ENCODE measurements at regions not wholly inside any gene's neighbourhood (a gene's known extent, or its start where the extent isn't known, plus 50 kb on each side); places are given as distances from the start of the nearest gene placed in this dataset.

DNA sequence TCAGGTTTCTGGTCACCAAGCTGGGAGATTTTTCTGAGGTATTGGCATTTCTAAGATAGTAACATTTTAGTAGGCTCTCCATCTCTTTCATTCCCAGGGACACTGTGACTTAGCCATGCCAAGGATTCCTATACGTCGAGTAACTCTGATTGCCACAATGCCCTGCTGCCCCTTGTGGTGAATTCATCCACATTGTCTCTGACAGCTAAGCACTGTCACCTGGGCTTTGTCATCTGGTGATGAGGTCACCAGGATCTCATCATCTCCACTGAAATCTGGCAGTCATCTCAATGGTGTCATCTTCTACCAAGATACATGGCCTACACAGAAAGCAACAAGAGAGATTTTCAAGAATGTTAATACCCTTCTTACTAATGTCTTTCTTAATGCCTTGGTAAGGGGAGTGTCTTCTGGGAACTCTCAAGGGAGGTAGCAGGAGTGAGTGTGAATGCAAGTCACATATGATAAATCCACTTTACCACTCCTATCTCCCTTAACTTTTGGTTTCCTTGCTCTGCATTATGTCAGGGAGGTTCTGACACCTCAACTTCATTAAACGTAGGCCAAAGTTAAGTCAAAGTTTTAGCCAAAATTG is 246.7 kb downstream of the CD109 start:
- no peak for TF ChIP-seq EZH2 (IDR thresholded peaks at IDR 0.05; ENCODE audit: insufficient read depth, low read length)
- TF ChIP-seq, protein P1, sequence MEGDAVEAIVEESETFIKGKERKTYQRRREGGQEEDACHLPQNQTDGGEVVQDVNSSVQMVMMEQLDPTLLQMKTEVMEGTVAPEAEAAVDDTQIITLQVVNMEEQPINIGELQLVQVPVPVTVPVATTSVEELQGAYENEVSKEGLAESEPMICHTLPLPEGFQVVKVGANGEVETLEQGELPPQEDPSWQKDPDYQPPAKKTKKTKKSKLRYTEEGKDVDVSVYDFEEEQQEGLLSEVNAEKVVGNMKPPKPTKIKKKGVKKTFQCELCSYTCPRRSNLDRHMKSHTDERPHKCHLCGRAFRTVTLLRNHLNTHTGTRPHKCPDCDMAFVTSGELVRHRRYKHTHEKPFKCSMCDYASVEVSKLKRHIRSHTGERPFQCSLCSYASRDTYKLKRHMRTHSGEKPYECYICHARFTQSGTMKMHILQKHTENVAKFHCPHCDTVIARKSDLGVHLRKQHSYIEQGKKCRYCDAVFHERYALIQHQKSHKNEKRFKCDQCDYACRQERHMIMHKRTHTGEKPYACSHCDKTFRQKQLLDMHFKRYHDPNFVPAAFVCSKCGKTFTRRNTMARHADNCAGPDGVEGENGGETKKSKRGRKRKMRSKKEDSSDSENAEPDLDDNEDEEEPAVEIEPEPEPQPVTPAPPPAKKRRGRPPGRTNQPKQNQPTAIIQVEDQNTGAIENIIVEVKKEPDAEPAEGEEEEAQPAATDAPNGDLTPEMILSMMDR (IDR thresholded peaks at IDR 0.05; ENCODE audit: insufficient read depth, low read depth, low read length), result no peak
- no peaks in the 10 kb centered on the region for H3K9me3 ChIP-seq (ENCODE audit: insufficient read depth, low read depth, low read length)
- no peaks in the 10 kb centered on the region for H4K20me1 ChIP-seq (ENCODE audit: insufficient read depth, low read length)
- Mint-ChIP-seq H3K27ac (ENCODE audit: unreplicated experiment) (no peak overlapping the region), H3K27me3 (ENCODE audit: low read depth, unreplicated experiment) (no peaks in the 10 kb centered on the region), H3K9me3 (ENCODE audit: unreplicated experiment) (no peaks in the 10 kb centered on the region), H3K4me3 (ENCODE audit: unreplicated experiment) (no peak overlapping the region), H3K36me3 (ENCODE audit: low read depth, unreplicated experiment) (no peaks in the 10 kb centered on the region), H3K4me1 (ENCODE audit: low read depth, unreplicated experiment) (peaks cover 9% of the 10 kb centered on the region)
- H2AFZ ChIP-seq (ENCODE audit: low read depth, low read length), result no peak overlapping the region
- no peaks in the 10 kb centered on the region for H3K36me3 ChIP-seq (ENCODE audit: insufficient read depth, low read length)
- FAIRE-seq (peak; percentile 17), DNase-seq (ENCODE audit: low read depth) (peak; percentile 12)
- no peak overlapping the region for H3K4me2 ChIP-seq (ENCODE audit: low read length)
- H3K27ac ChIP-seq (ENCODE audit: low read depth, low read length), result no peak overlapping the region
- no peak overlapping the region for H3K9ac ChIP-seq (ENCODE audit: low read length)
- no peaks in the 10 kb centered on the region for H3K4me1 ChIP-seq (ENCODE audit: insufficient read depth, low read length)
- no peaks in the 10 kb centered on the region for H3K79me2 ChIP-seq (ENCODE audit: insufficient read depth, low read length)
- no peaks in the 10 kb centered on the region for H3K27me3 ChIP-seq (ENCODE audit: insufficient read depth, low read length)
- H3K4me3 ChIP-seq (ENCODE audit: insufficient read depth, low read depth, low read length), result no peak overlapping the region

DNA sequence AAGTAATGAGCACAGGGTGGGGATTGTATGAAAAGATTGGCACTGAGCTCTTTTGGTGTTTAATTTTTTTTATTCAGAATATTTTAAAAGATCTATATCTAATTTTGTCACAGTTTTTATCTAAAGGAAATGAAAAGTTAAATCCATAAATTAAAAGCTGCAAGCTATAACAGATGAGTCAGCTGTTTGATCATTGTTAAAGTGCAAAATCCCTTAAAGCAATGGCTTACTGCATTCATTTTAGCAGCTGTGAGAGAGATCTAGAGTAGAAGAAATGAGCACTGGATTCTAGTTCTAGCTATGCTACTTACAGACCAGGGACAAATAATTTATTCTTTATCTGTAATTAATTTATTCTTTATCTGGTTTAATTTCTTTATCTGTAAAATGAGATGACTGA is 245.9 kb downstream of the CD109 start:
- DNase-seq (ENCODE audit: low read depth) (no peak), FAIRE-seq (no peak)
- H3K9me3 Mint-ChIP-seq (ENCODE audit: unreplicated experiment), result no peaks in the 10 kb centered on the region
- Histone ChIP-seq H2AFZ (ENCODE audit: low read depth, low read length) (no peak overlapping the region), H3K27me3 (ENCODE audit: insufficient read depth, low read length) (no peaks in the 10 kb centered on the region), H3K4me2 (ENCODE audit: low read length) (no peak overlapping the region), H3K27ac (ENCODE audit: low read depth, low read length) (no peak overlapping the region), H3K4me3 (ENCODE audit: insufficient read depth, low read depth, low read length) (no peak overlapping the region), H4K20me1 (ENCODE audit: insufficient read depth, low read length) (no peaks in the 10 kb centered on the region), H3K79me2 (ENCODE audit: insufficient read depth, low read length) (no peaks in the 10 kb centered on the region), H3K4me1 (ENCODE audit: insufficient read depth, low read length) (no peaks in the 10 kb centered on the region), H3K9me3 (ENCODE audit: insufficient read depth, low read depth, low read length) (no peaks in the 10 kb centered on the region), H3K9ac (ENCODE audit: low read length) (no peak overlapping the region), H3K36me3 (ENCODE audit: insufficient read depth, low read length) (no peaks in the 10 kb centered on the region)
- no peak for TF ChIP-seq EZH2 (IDR thresholded peaks at IDR 0.05; ENCODE audit: insufficient read depth, low read length)
- TF ChIP-seq, protein P1 (IDR thresholded peaks at IDR 0.05; ENCODE audit: insufficient read depth, low read depth, low read length), result no peak
- peaks cover 9% of the 10 kb centered on the region for H3K4me1 Mint-ChIP-seq (ENCODE audit: low read depth, unreplicated experiment)
- H3K4me3 Mint-ChIP-seq (ENCODE audit: unreplicated experiment), result no peak overlapping the region
- H3K36me3 Mint-ChIP-seq (ENCODE audit: low read depth, unreplicated experiment), result no peaks in the 10 kb centered on the region
- no peaks in the 10 kb centered on the region for H3K27me3 Mint-ChIP-seq (ENCODE audit: low read depth, unreplicated experiment)
- H3K27ac Mint-ChIP-seq (ENCODE audit: unreplicated experiment), result no peak overlapping the region

DNA sequence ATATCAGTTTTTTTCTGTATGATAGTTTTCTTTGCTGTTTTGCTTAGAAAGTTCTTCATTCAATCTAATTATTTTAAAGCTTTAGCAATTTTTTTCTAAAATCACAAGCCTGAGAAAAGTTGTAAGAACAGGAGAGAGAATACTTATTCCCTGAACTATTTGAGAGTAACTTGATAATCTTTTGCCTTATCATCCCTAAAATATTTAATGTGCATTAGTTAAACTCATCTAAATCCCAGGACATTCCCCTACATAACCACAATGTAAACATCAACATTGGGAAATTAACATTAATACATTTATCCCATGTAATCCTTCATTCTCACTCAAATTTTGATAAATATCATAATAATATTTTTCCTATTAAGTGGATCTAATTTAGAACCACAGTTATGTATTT is 241.8 kb downstream of the CD109 start:
- no peak for FAIRE-seq

More for the DNA sequence above, 241.8 kb downstream of the CD109 start:
- Histone ChIP-seq H3K4me3 (ENCODE audit: insufficient read depth, low read depth, low read length) (no peak overlapping the region), H3K36me3 (ENCODE audit: insufficient read depth, low read length) (no peaks in the 10 kb centered on the region), H3K9ac (ENCODE audit: low read length) (no peak overlapping the region), H3K4me2 (ENCODE audit: low read length) (no peak overlapping the region), H3K27ac (ENCODE audit: low read depth, low read length) (no peak overlapping the region), H2AFZ (ENCODE audit: low read depth, low read length) (no peak overlapping the region), H3K4me1 (ENCODE audit: insufficient read depth, low read length) (no peaks in the 10 kb centered on the region), H3K27me3 (ENCODE audit: insufficient read depth, low read length) (no peaks in the 10 kb centered on the region), H4K20me1 (ENCODE audit: insufficient read depth, low read length) (no peaks in the 10 kb centered on the region), H3K79me2 (ENCODE audit: insufficient read depth, low read length) (no peaks in the 10 kb centered on the region), H3K9me3 (ENCODE audit: insufficient read depth, low read depth, low read length) (no peaks in the 10 kb centered on the region)
- Mint-ChIP-seq H3K9me3 (ENCODE audit: unreplicated experiment) (no peaks in the 10 kb centered on the region), H3K4me3 (ENCODE audit: unreplicated experiment) (no peak overlapping the region), H3K27ac (ENCODE audit: unreplicated experiment) (no peak overlapping the region), H3K36me3 (ENCODE audit: low read depth, unreplicated experiment) (no peaks in the 10 kb centered on the region), H3K27me3 (ENCODE audit: low read depth, unreplicated experiment) (peaks cover 2% of the 10 kb centered on the region), H3K4me1 (ENCODE audit: low read depth, unreplicated experiment) (peaks cover 7% of the 10 kb centered on the region)
- no peak for DNase-seq (ENCODE audit: low read depth)
- TF ChIP-seq, protein P1 (IDR thresholded peaks at IDR 0.05; ENCODE audit: insufficient read depth, low read depth, low read length), result no peak
- no peak for TF ChIP-seq EZH2 (IDR thresholded peaks at IDR 0.05; ENCODE audit: insufficient read depth, low read length)

Measured in astrocyte (in vitro differentiated cells and primary cell).